Gastrocnemius medialis (tissue), 4 donors: ENCODE measurements at regions not wholly inside any gene's neighbourhood (a gene's known extent, or its start where the extent isn't known, plus 50 kb on each side); places are given as distances from the start of the nearest gene placed in this dataset.

Source experiments
- ATAC-seq, 2 donors: fragments of 150-250 bp; one replicate each; pipeline ENCODE4 v1.9.1; 2016
- DNase-seq, 2 donors: peaks; one replicate each; pipeline ENCODE4 v3.0.0-alpha.2; 2019
- H3K27ac ChIP-seq, 4 donors: fragments of 200-600 bp; sonication (generic); 1 replicate in 1 of 4; 2 replicates in 3 of 4; pipeline ENCODE4 v1.5.1; 2016 to 2018; ENCODE audit warnings: mild to moderate bottlenecking in 2 of 4, moderate library complexity in 1 of 4
- H3K27me3 ChIP-seq, 3 donors: fragments of 200-600 bp; sonication (generic) in 2 of 3; 1 replicate in 1 of 3; 2 replicates in 2 of 3; pipeline versions ENCODE4 v1.5.1 to v1.6.0; 2016 to 2019; ENCODE audit warnings: mild to moderate bottlenecking in 1 of 3, moderate library complexity in 1 of 3
- H3K36me3 ChIP-seq, 2 donors: fragments of 200-600 bp; sonication (generic) in 1 of 2; one replicate each; pipeline ENCODE4 v1.5.1; 2017 to 2018
- H3K4me1 ChIP-seq, 2 donors: fragments of 200-600 bp; sonication (generic) in 1 of 2; one replicate each; pipeline ENCODE4 v1.5.1; 2016 to 2017; ENCODE audit warnings: mild to moderate bottlenecking in 2 of 2
- H3K4me3 ChIP-seq, 4 donors: fragments of 200-600 bp; sonication (generic) in 3 of 4; 1 replicate in 1 of 4; 2 replicates in 3 of 4; pipeline ENCODE4 v1.5.1; 2016 to 2019; ENCODE audit warnings: mild to moderate bottlenecking in 2 of 4
- H3K9me3 ChIP-seq, 3 donors: fragments of 200-600 bp; sonication (generic) in 2 of 3; 1 replicate in 1 of 3; 2 replicates in 2 of 3; pipeline ENCODE4 v1.5.1; 2016 to 2019
- CTCF ChIP-seq, 5 experiments: fragments of 450-650 bp in 3 of 5; fragments of 200-600 bp in 2 of 5; sonication (generic) in 2 of 5; IDR thresholded peaks in 4 of 5; conservative IDR thresholded peaks in 1 of 5; 1 replicate in 4 of 5; 2 replicates in 1 of 5; pipeline ENCODE4 v1.5.1; 2016 to 2019; ENCODE audit warnings: antibody characterized with exemption in 5 of 5, mild to moderate bottlenecking in 3 of 5, moderate library complexity in 3 of 5
- POLR2A ChIP-seq, 2 donors: fragments of 450-650 bp; IDR thresholded peaks; one replicate each; pipeline ENCODE4 v1.6.1; 2017; ENCODE audit warnings: antibody characterized with exemption in 2 of 2, mild to moderate bottlenecking in 2 of 2, moderate library complexity in 2 of 2
- in situ Hi-C, 4 donors: fragments of 200-750 bp; cut with MboI; loops; one replicate each; pipeline versions ENCODE4 v1.15.0 to v1.8.0; 2017; ENCODE audit warnings: low sequenced_read_pairs in 4 of 4
- intact Hi-C: fragments of 100-400 bp; cut with DNase I; formaldehyde crosslinking; loops from one replicate; pipeline ENCODE4 v1.15.1; 2023; ENCODE audit warnings: low total_unique reads

- in situ Hi-C loops (loop anchor here in 1 of 4 donors (10.0 kb wide), 1 partner anchor 64 kb away; no protein-coding TSS in a partner anchor), intact Hi-C loops (no loop called here)
- H3K4me3 ChIP-seq = no peak overlapping the region
- no peaks in the 10 kb centered on the region for H3K9me3 ChIP-seq
- no peak for DNase-seq
- no peaks in the 10 kb centered on the region for H3K36me3 ChIP-seq
- TF ChIP-seq POLR2A (IDR thresholded peaks at IDR 0.05) = no peak
- TF ChIP-seq CTCF (IDR thresholded peaks at IDR 0.05 in 4 of 5, conservative IDR thresholded peaks at IDR 0.05 in 1 of 5) = no peak
- no peaks in the 10 kb centered on the region for H3K27me3 ChIP-seq
- H3K4me1 ChIP-seq = no peaks in the 10 kb centered on the region
- H3K27ac ChIP-seq = no peak overlapping the region
- no peak for ATAC-seq
Observed at GRCh38 chr13:53601113-53601512, 572.5 kb downstream of the OLFM4 start.

GRCh38 chr13:53605326-53605725 lies 576.7 kb downstream of the OLFM4 start:
- TF ChIP-seq POLR2A (IDR thresholded peaks at IDR 0.05) (no peak), CTCF (IDR thresholded peaks at IDR 0.05 in 4 of 5, conservative IDR thresholded peaks at IDR 0.05 in 1 of 5) (no peak)
- H3K9me3 ChIP-seq = no peaks in the 10 kb centered on the region
- in situ Hi-C loops = loop anchor here in 1 of 4 donors (10.0 kb wide), 1 partner anchor 59 kb away; no protein-coding TSS in a partner anchor
- no peaks in the 10 kb centered on the region for H3K36me3 ChIP-seq
- H3K27me3 ChIP-seq = no peaks in the 10 kb centered on the region
- no peak for DNase-seq
- ATAC-seq = no peak
- H3K4me3 ChIP-seq = no peak overlapping the region
- no peak overlapping the region for H3K27ac ChIP-seq
- H3K4me1 ChIP-seq = no peaks in the 10 kb centered on the region
- intact Hi-C loops = no loop called here

GRCh38 chr13:53612200-53612599 lies 583.6 kb downstream of the OLFM4 start:
- Histone ChIP-seq H3K9me3 (no peaks in the 10 kb centered on the region), H3K27ac (no peak overlapping the region), H3K36me3 (no peaks in the 10 kb centered on the region), H3K4me1 (no peaks in the 10 kb centered on the region), H3K4me3 (no peak overlapping the region), H3K27me3 (no peaks in the 10 kb centered on the region)
- in situ Hi-C loops = no loop called here
- no peak for ATAC-seq
- intact Hi-C loops = no loop called here
- DNase-seq = no peak
- TF ChIP-seq CTCF (IDR thresholded peaks at IDR 0.05 in 4 of 5, conservative IDR thresholded peaks at IDR 0.05 in 1 of 5) (no peak), POLR2A (IDR thresholded peaks at IDR 0.05) (no peak)

GRCh38 chr13:53622456-53622855 lies 593.8 kb downstream of the OLFM4 start:
- intact Hi-C loops (no loop called here), in situ Hi-C loops (no loop called here)
- Histone ChIP-seq H3K4me1 (no peaks in the 10 kb centered on the region), H3K36me3 (no peaks in the 10 kb centered on the region), H3K27me3 (no peaks in the 10 kb centered on the region), H3K4me3 (no peak overlapping the region), H3K27ac (no peak overlapping the region), H3K9me3 (no peaks in the 10 kb centered on the region)
- DNase-seq (no peak), ATAC-seq (no peak)
- no peak for TF ChIP-seq CTCF (IDR thresholded peaks at IDR 0.05 in 4 of 5, conservative IDR thresholded peaks at IDR 0.05 in 1 of 5)
- TF ChIP-seq POLR2A (IDR thresholded peaks at IDR 0.05) = no peak

- intact Hi-C loops = no loop called here
- no peak for ATAC-seq
- in situ Hi-C loops = no loop called here
Observed at GRCh38 chr13:53623146-53623545, 594.5 kb downstream of the OLFM4 start.

More at GRCh38 chr13:53623146-53623545, 594.5 kb downstream of the OLFM4 start:
- Histone ChIP-seq H3K9me3 (no peaks in the 10 kb centered on the region), H3K27ac (no peak overlapping the region), H3K4me3 (no peak overlapping the region), H3K36me3 (no peaks in the 10 kb centered on the region), H3K4me1 (no peaks in the 10 kb centered on the region), H3K27me3 (no peaks in the 10 kb centered on the region)
- no peak for DNase-seq
- TF ChIP-seq CTCF (IDR thresholded peaks at IDR 0.05 in 4 of 5, conservative IDR thresholded peaks at IDR 0.05 in 1 of 5) (no peak), POLR2A (IDR thresholded peaks at IDR 0.05) (no peak)
